K562 (cell line): ENCODE measurements at regions not wholly inside any gene's neighbourhood (a gene's known extent, or its start where the extent isn't known, plus 50 kb on each side); places are given as distances from the start of the nearest gene placed in this dataset.
A peak's percentile ranks its signal among the peaks of the same experiment; 100 is the strongest.

Source experiments
- BCL6 ChIP-seq: fragments of 250-450 bp; sonication (Bioruptor Pico); IDR thresholded peaks from 2 replicates; pipeline ENCODE4 v1.4.0; 2020
- CHD4 ChIP-seq: fragments of 200-600 bp; sonication (generic); IDR thresholded peaks from 3 replicates; pipeline ENCODE4 v1.6.1; 2012; ENCODE audit warnings: low read depth, mild to moderate bottlenecking, mixed read lengths, low read length, inconsistent platforms; ENCODE audit not compliant: insufficient read depth, insufficient replicate concordance, poor library complexity, severe bottlenecking
- CREB1 ChIP-seq, 2 experiments: sonication (generic) in 1 of 2; formaldehyde crosslinking in 1 of 2; IDR thresholded peaks; 2 replicates each; pipeline versions ENCODE4 v1.6.1 to v1.8.0; 2012 to 2022; ENCODE audit warnings: inconsistent platforms in 1 of 2, mild to moderate bottlenecking in 1 of 2, missing genetic modification reagents in 1 of 2, moderate library complexity in 1 of 2
- ESRRA ChIP-seq: fragments of 450-650 bp; IDR thresholded peaks from 2 replicates; pipeline ENCODE4 v1.6.1; 2014; ENCODE audit warnings: low read depth, mild to moderate bottlenecking, moderate library complexity, borderline replicate concordance
- HDAC3 ChIP-seq: fragments of 450-650 bp; IDR thresholded peaks from 2 replicates; pipeline ENCODE4 v1.6.1; 2018; ENCODE audit warnings: borderline replicate concordance, mild to moderate bottlenecking, moderate library complexity; ENCODE audit not compliant: partially characterized antibody
- HMBOX1 ChIP-seq: sonication (generic); IDR thresholded peaks from 2 replicates; pipeline ENCODE4 v1.6.1; 2016
- KDM2B ChIP-seq: fragments of 250-450 bp; sonication (Bioruptor Pico); IDR thresholded peaks from 2 replicates; pipeline ENCODE4 v1.8.0; 2021; ENCODE audit warnings: mild to moderate bottlenecking, moderate library complexity
- KDM5B ChIP-seq: fragments of 200-600 bp; sonication (generic); IDR thresholded peaks from 2 replicates; pipeline ENCODE4 v1.6.1; 2012; ENCODE audit warnings: low read depth, mild to moderate bottlenecking, moderate library complexity, low read length, control low read depth, inconsistent platforms; ENCODE audit not compliant: insufficient replicate concordance
- KLF10 ChIP-seq: fragments of 250-450 bp; sonication (Bioruptor Pico); IDR thresholded peaks from 2 replicates; pipeline ENCODE4 v1.6.1; 2021; ENCODE audit warnings: matching md5 sums
- LEF1 ChIP-seq: fragments of 450-650 bp; IDR thresholded peaks from 2 replicates; pipeline ENCODE4 v1.6.1; 2016; ENCODE audit warnings: mild to moderate bottlenecking
- MIER1 ChIP-seq: fragments of 450-650 bp; IDR thresholded peaks from 2 replicates; pipeline ENCODE4 v1.6.1; 2016; ENCODE audit warnings: antibody characterized with exemption, mild to moderate bottlenecking, low read depth
- NCOA4 ChIP-seq: fragments of 450-650 bp; IDR thresholded peaks from 2 replicates; pipeline ENCODE4 v1.6.1; 2018; ENCODE audit warnings: mild to moderate bottlenecking; ENCODE audit not compliant: partially characterized antibody
- NCOA6 ChIP-seq: fragments of 450-650 bp; IDR thresholded peaks from 2 replicates; pipeline ENCODE4 v1.6.1; 2017; ENCODE audit warnings: mild to moderate bottlenecking
- NFE2 ChIP-seq: IDR thresholded peaks from 2 replicates; pipeline ENCODE4 v1.6.1; 2014; ENCODE audit warnings: antibody characterized with exemption, low read depth
- PHTF2 ChIP-seq: fragments of 250-450 bp; sonication (Bioruptor Pico); IDR thresholded peaks from 2 replicates; pipeline ENCODE4 v1.5.0; 2021; ENCODE audit warnings: mild to moderate bottlenecking
- RFX1 ChIP-seq: fragments of 450-650 bp; IDR thresholded peaks from 2 replicates; pipeline ENCODE4 v1.6.1; 2016; ENCODE audit warnings: mild to moderate bottlenecking, moderate library complexity
- SIX5 ChIP-seq, 2 experiments: IDR thresholded peaks; 2 replicates each; pipeline ENCODE4 v1.6.1; 2011; ENCODE audit warnings: low read length in 2 of 2, borderline replicate concordance in 1 of 2, low read depth in 1 of 2, mild to moderate bottlenecking in 1 of 2, moderate library complexity in 1 of 2; ENCODE audit not compliant: insufficient read depth in 1 of 2
- SMARCA5 ChIP-seq: fragments of 450-650 bp; IDR thresholded peaks from 2 replicates; pipeline ENCODE4 v1.6.1; 2016
- SOX6 ChIP-seq: fragments of 450-650 bp; IDR thresholded peaks from 2 replicates; pipeline ENCODE4 v1.6.1; 2014; ENCODE audit warnings: mild to moderate bottlenecking
- STAT5A ChIP-seq: IDR thresholded peaks from 2 replicates; pipeline ENCODE4 v1.6.1; 2012; ENCODE audit warnings: low read length, inconsistent platforms, borderline replicate concordance
- ZEB2 ChIP-seq: fragments of 450-650 bp; IDR thresholded peaks from 2 replicates; pipeline ENCODE4 v1.6.1; 2016
- ZNF165 ChIP-seq: fragments of 250-450 bp; sonication (Bioruptor Pico); IDR thresholded peaks from 2 replicates; pipeline ENCODE4 v1.4.0; 2020; ENCODE audit warnings: borderline replicate concordance
- ZNF384 ChIP-seq: IDR thresholded peaks from 2 replicates; pipeline ENCODE4 v1.6.1; 2012; ENCODE audit warnings: low read depth, low read length, improper control_type of control experiment
- ZNF41 ChIP-seq: fragments of 250-450 bp; sonication (Bioruptor Pico); conservative IDR thresholded peaks from 2 replicates; pipeline ENCODE4 v1.4.0; 2020; ENCODE audit warnings: mild to moderate bottlenecking
- TF ChIP-seq, protein P1 (sequence below), 2 experiments: fragments of 450-650 bp in 1 of 2; sonication (generic) in 1 of 2; formaldehyde crosslinking in 1 of 2; IDR thresholded peaks in 1 of 2; conservative IDR thresholded peaks in 1 of 2; 2 replicates each; pipeline versions ENCODE4 v1.6.1 to v1.8.1; 2016 to 2023; ENCODE audit warnings: mild to moderate bottlenecking in 2 of 2, moderate library complexity in 2 of 2, inconsistent platforms in 1 of 2, missing genetic modification reagents in 1 of 2
- TF ChIP-seq, protein P2 (sequence below): IDR thresholded peaks from 2 replicates; pipeline ENCODE4 v1.6.1; 2012; ENCODE audit warnings: low read depth, low read length, improper control_type of control experiment, borderline replicate concordance
- TF ChIP-seq, protein P3 (sequence below): fragments of 250-450 bp; sonication (Bioruptor Pico); IDR thresholded peaks from 2 replicates; pipeline ENCODE4 v1.4.0; 2020

GRCh38 chr6:147043994-147044477 lies 160.2 kb upstream of the STXBP5 start (continued):
- TF ChIP-seq, protein P1, sequence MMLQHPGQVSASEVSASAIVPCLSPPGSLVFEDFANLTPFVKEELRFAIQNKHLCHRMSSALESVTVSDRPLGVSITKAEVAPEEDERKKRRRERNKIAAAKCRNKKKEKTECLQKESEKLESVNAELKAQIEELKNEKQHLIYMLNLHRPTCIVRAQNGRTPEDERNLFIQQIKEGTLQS (IDR thresholded peaks at IDR 0.05), result peak; percentile 35; the same call in 1 of the 2 replicates
- TF ChIP-seq, protein P1 (CRISPR knock-in tag; conservative IDR thresholded peaks at IDR 0.05), result 0 out of 2 replicates have a peak, but pooled peaks have one; percentile 17
- TF ChIP-seq CREB1 (IDR thresholded peaks at IDR 0.05) (no peak), CREB1 (CRISPR knock-in tag; IDR thresholded peaks at IDR 0.05) (no peak), KLF10 (CRISPR knock-in tag) (no peak), MIER1 (no peak), PHTF2 (CRISPR knock-in tag) (no peak), SOX6 (peak; percentile 73; the same call in 1 of the 2 replicates), NCOA6 (no peak), ZNF384 (no peak), CHD4 (no peak), KDM2B (CRISPR knock-in tag) (no peak), ESRRA (no peak), BCL6 (no peak), NCOA4 (no peak), ZNF41 (CRISPR knock-in tag) (no peak), RFX1 (no peak), SMARCA5 (no peak), ZEB2 (peak; percentile 93), SIX5 (IDR thresholded peaks at IDR 0.05; ENCODE audit: borderline replicate concordance in 1 of 2, insufficient read depth in 1 of 2, low read depth in 1 of 2, low read length in 2 of 2) (no peak), LEF1 (peak; percentile 54; the same call in 1 of the 2 replicates), HDAC3 (no peak), HMBOX1 (no peak), ZNF165 (CRISPR knock-in tag) (no peak), STAT5A (no peak), KDM5B (no peak), NFE2 (no peak)
- TF ChIP-seq, protein P2, sequence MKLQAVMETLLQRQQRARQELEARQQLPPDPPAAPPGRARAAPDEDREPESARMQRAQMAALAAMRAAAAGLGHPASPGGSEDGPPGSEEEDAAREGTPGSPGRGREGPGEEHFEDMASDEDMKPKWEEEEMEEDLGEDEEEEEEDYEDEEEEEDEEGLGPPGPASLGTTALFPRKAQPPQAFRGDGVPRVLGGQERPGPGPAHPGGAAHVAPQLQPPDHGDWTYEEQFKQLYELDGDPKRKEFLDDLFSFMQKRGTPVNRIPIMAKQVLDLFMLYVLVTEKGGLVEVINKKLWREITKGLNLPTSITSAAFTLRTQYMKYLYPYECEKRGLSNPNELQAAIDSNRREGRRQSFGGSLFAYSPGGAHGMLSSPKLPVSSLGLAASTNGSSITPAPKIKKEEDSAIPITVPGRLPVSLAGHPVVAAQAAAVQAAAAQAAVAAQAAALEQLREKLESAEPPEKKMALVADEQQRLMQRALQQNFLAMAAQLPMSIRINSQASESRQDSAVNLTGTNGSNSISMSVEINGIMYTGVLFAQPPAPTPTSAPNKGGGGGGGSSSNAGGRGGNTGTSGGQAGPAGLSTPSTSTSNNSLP, result no peak
- TF ChIP-seq, protein P3, sequence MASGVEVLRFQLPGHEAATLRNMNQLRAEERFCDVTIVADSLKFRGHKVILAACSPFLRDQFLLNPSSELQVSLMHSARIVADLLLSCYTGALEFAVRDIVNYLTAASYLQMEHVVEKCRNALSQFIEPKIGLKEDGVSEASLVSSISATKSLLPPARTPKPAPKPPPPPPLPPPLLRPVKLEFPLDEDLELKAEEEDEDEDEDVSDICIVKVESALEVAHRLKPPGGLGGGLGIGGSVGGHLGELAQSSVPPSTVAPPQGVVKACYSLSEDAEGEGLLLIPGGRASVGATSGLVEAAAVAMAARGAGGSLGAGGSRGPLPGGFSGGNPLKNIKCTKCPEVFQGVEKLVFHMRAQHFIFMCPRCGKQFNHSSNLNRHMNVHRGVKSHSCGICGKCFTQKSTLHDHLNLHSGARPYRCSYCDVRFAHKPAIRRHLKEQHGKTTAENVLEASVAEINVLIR (CRISPR knock-in tag), result no peak; the same call in 1 of the 2 replicates
